ENCODE measurements at regions not wholly inside any gene's neighbourhood (a gene's known extent, or its start where the extent isn't known, plus 50 kb on each side); places are given as distances from the start of the nearest gene placed in this dataset.

GRCh38 chr6:166004471-166004870 is 163.2 kb downstream of the TBXT start:
- TF ChIP-seq CTCF (IDR thresholded peaks at IDR 0.05): no peak
- no peak for TF ChIP-seq POLR2A (IDR thresholded peaks at IDR 0.05)
- no peak for TF ChIP-seq POLR2AphosphoS5 (IDR thresholded peaks at IDR 0.05)
